Left lung (tissue), 4 donors: ENCODE measurements at regions not wholly inside any gene's neighbourhood (a gene's known extent, or its start where the extent isn't known, plus 50 kb on each side); places are given as distances from the start of the nearest gene placed in this dataset.

Source experiments
- ATAC-seq: fragments of 200-7000 bp; cut with Tn5 transposase; one replicate; pipeline ENCODE4 v1.9.1; 2020; ENCODE audit warnings: moderate library complexity
- DNase-seq, 4 donors: peaks; one replicate each; pipeline ENCODE4 v3.0.0-alpha.2; 2013 to 2020
- H3K27ac ChIP-seq, 2 donors: fragments of 200-600 bp; sonication (generic) in 1 of 2; one replicate each; pipeline versions ENCODE4 v1.5.0 to v1.8.0; 2020 to 2021
- H3K27me3 ChIP-seq, 2 donors: fragments of 200-600 bp; sonication (generic) in 1 of 2; one replicate each; pipeline versions ENCODE4 v1.5.0 to v1.8.0; 2020 to 2021
- H3K36me3 ChIP-seq, 2 donors: fragments of 200-600 bp; sonication (generic) in 1 of 2; one replicate each; pipeline versions ENCODE4 v1.5.0 to v1.8.0; 2020 to 2021
- H3K4me1 ChIP-seq, 2 donors: fragments of 200-600 bp; one replicate each; pipeline ENCODE4 v1.8.0; 2021
- H3K4me3 ChIP-seq, 2 donors: fragments of 200-600 bp; sonication (generic) in 1 of 2; one replicate each; pipeline versions ENCODE4 v1.5.0 to v1.8.0; 2020 to 2021; ENCODE audit warnings: mild to moderate bottlenecking in 1 of 2
- H3K9me3 ChIP-seq, 2 donors: fragments of 200-600 bp; sonication (generic) in 1 of 2; one replicate each; pipeline versions ENCODE4 v1.5.0 to v1.8.0; 2020 to 2021
- CTCF ChIP-seq, 2 donors: fragments of 200-600 bp; sonication (generic) in 1 of 2; IDR thresholded peaks; one replicate each; pipeline versions ENCODE4 v1.5.0 to v1.8.0; 2021; ENCODE audit warnings: antibody characterized with exemption in 2 of 2
- intact Hi-C, 2 donors: fragments of 100-400 bp; cut with DNase I; formaldehyde crosslinking; loops; one replicate each; pipeline versions ENCODE4 v1.11.2 to v1.14.2; 2022
- donor health status: DM: no; HTN: yes; CAD: no.
- donor health status: DM: no; HTN: no; CAD: no.

- no peaks in the 10 kb centered on the region for H3K9me3 ChIP-seq
- no peaks in the 10 kb centered on the region for H3K36me3 ChIP-seq
- no peak for ATAC-seq
- no peak overlapping the region for H3K27ac ChIP-seq
- H3K27me3 ChIP-seq, result no peaks in the 10 kb centered on the region
- H3K4me3 ChIP-seq, result no peak overlapping the region
- no peak for DNase-seq
- no peak for TF ChIP-seq CTCF (IDR thresholded peaks at IDR 0.05)
- no peaks in the 10 kb centered on the region for H3K4me1 ChIP-seq
- intact Hi-C loops, result no loop called here
These were observed 269.3 kb downstream of the ACTRT1 start for GRCh38 chrX:127782904-127783303.

- no peak overlapping the region for H3K4me3 ChIP-seq
- DNase-seq, result no peak
- intact Hi-C loops, result no loop called here
- no peak for TF ChIP-seq CTCF (IDR thresholded peaks at IDR 0.05)
- no peaks in the 10 kb centered on the region for H3K27me3 ChIP-seq
- H3K4me1 ChIP-seq, result no peaks in the 10 kb centered on the region
- no peaks in the 10 kb centered on the region for H3K36me3 ChIP-seq
- ATAC-seq, result no peak
- H3K9me3 ChIP-seq, result no peaks in the 10 kb centered on the region
- no peak overlapping the region for H3K27ac ChIP-seq
These were observed 287.5 kb downstream of the ACTRT1 start for GRCh38 chrX:127764674-127765073.

GRCh38 chrX:127762663-127763062 is 289.5 kb downstream of the ACTRT1 start:
- H3K4me3 ChIP-seq, result no peak overlapping the region
- H3K4me1 ChIP-seq, result no peaks in the 10 kb centered on the region
- no peak overlapping the region for H3K27ac ChIP-seq
- no peaks in the 10 kb centered on the region for H3K27me3 ChIP-seq
- H3K9me3 ChIP-seq, result no peaks in the 10 kb centered on the region
- no peak for TF ChIP-seq CTCF (IDR thresholded peaks at IDR 0.05)
- ATAC-seq (no peak), DNase-seq (no peak)
- intact Hi-C loops, result no loop called here
- no peaks in the 10 kb centered on the region for H3K36me3 ChIP-seq

GRCh38 chrX:127732709-127733108 is 319.5 kb downstream of the ACTRT1 start:
- DNase-seq (no peak), ATAC-seq (no peak)
- no peaks in the 10 kb centered on the region for H3K27me3 ChIP-seq
- H3K27ac ChIP-seq, result no peak overlapping the region
- TF ChIP-seq CTCF (IDR thresholded peaks at IDR 0.05), result no peak
- H3K4me1 ChIP-seq, result no peaks in the 10 kb centered on the region
- H3K4me3 ChIP-seq, result no peak overlapping the region
- H3K36me3 ChIP-seq, result no peaks in the 10 kb centered on the region
- intact Hi-C loops, result no loop called here
- no peaks in the 10 kb centered on the region for H3K9me3 ChIP-seq

- TF ChIP-seq CTCF (IDR thresholded peaks at IDR 0.05), result no peak
- H3K36me3 ChIP-seq, result no peaks in the 10 kb centered on the region
- DNase-seq, result no peak
- H3K4me1 ChIP-seq, result no peaks in the 10 kb centered on the region
- H3K9me3 ChIP-seq, result no peaks in the 10 kb centered on the region
- no peak for ATAC-seq
- H3K27me3 ChIP-seq, result no peaks in the 10 kb centered on the region
- H3K27ac ChIP-seq, result no peak overlapping the region
- intact Hi-C loops, result no loop called here
- H3K4me3 ChIP-seq, result no peak overlapping the region
These were observed 326.0 kb downstream of the ACTRT1 start for GRCh38 chrX:127726227-127726626.
